GM21786 (cell line): ENCODE measurements at regions not wholly inside any gene's neighbourhood (a gene's known extent, or its start where the extent isn't known, plus 50 kb on each side); places are given as distances from the start of the nearest gene placed in this dataset.

Experiments used
- ATAC-seq: cut with Tn5 transposase; IDR thresholded peaks from one replicate; pipeline ENCODE4 v1.9.1; 2021; ENCODE audit not compliant: unreplicated experiment

DNA sequence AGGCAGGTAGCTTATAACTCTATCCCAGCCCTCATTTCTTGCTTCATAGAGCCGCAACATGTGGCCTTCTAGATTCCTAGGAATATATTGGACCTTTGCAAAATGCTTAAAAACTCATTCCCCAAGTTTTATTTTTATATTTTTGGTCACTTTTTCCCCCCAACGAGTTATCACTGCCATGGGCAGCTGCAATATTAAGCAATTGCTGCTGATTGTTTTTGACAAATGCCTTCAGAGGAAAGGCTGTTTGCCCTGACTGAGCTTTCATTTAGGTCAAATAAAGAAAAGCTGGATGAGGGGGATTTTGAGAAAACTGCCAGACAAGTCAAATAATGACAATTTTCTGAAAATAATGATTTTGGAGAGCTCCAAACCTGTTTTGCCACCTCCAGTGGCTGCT, 976.9 kb upstream of the MBL2 start:
- no peak for ATAC-seq

- ATAC-seq, result no peak
Observed at GRCh38 chr10:53748319-53748718, 975.7 kb upstream of the MBL2 start.

GRCh38 chr10:53744746-53745145, 972.2 kb upstream of the MBL2 start:
- ATAC-seq, result no peak

- no peak for ATAC-seq
Observed at GRCh38 chr10:53744176-53744575, 971.6 kb upstream of the MBL2 start.

GRCh38 chr10:53737132-53737531, 964.5 kb upstream of the MBL2 start:
- ATAC-seq, result no peak

DNA sequence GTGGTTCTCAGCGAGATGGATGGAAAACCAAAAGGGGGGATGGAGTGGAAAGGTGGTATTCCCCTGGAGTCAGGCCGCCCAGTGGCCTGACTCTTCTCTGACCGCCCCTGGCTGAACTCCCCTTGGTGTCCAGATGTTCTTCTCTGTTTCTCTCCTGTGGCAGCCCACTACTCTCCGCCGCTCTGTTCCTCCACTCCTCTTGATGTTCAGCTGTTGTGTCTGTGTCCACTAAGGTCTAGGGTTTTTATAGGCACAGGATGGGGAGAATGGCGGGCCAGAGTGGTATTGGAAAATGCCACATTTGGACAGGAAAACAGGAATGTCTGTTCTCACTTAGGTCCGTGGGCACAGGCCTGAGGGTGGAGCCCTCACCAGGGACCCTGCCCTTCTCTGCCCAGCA, 954.3 kb upstream of the MBL2 start:
- no peak for ATAC-seq

DNA sequence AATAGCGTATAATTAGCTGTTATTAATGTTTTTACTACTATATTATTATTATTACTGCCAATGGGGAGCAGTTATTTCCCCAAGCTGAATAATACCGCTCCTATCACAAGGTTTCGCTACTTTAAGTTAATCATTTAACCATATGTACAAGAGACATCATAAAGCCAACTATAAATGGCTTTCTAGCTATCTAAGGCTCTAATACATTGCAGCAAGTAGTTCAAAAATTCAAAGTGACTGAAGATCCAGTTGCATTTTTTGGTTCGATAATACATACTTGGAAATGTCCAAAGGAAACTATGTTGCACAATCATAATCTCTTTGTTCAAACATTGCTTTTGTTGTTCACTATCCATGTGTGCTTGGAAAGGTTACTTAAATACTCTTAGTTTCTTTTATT, 952.0 kb upstream of the MBL2 start:
- no peak for ATAC-seq

GRCh38 chr10:53719658-53720057, 947.1 kb upstream of the MBL2 start:
- no peak for ATAC-seq

- no peak for ATAC-seq
Observed at GRCh38 chr10:53716156-53716555, 943.6 kb upstream of the MBL2 start.

- no peak for ATAC-seq
Observed at GRCh38 chr10:53713431-53713830, 940.8 kb upstream of the MBL2 start.

DNA sequence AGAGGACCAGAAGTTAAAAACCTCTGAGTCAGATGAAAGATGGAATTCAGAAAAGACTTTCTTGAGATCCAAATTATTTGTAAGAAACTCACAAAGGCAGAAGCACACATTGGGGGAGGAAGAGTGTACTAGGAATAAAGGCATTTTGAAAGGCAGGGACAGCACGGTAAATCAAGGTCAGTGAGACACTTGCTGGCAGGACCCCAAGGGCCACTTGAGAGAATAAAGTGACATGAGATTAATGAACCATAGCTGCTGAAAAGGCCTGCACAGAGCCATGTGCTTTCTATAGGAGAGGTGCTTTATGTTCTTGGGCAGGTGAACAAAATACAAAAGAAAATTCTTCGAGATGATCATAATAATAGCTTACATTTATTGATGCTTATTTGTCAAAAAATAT, 929.9 kb upstream of the MBL2 start:
- ATAC-seq, result no peak

DNA sequence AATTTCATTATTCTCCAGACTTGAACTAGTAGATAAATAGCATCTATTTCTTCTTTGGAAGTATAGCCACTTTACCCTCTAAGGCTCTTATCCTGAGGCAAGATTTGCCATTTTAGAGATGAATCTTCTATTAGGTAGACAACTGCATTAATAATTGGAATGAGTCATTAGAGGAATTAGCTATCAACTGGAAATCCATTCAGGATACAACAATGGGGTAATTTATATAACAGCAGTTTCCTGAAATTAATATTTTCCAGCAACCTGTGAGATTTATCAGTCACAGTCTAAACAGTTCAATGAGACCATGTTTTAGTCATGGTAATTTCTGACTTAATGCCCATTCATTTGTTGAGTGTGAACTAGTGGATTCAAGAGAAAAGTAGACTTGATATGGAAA, 928.6 kb upstream of the MBL2 start:
- no peak for ATAC-seq

DNA sequence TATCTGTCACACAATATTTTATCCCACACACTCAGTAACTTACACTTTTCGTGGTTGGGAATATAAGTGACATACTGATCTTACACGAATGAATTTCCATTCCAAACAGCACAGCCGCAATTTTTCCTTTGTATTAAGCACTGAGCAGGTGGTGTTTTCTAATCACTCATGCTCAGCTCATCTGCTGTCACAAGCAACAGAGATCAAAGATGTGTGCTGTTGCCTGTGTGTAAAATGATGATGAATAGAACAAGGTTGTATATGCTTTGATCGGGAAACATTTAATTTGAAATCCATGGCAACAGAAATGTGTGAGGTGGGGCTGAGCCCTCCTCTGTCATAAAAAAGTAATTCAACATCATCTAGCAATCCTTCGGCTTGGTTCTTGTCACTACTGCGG, 927.7 kb upstream of the MBL2 start:
- ATAC-seq, result no peak

GRCh38 chr10:53699684-53700083, 927.1 kb upstream of the MBL2 start:
- no peak for ATAC-seq

- no peak for ATAC-seq
Observed at GRCh38 chr10:53699231-53699630, 926.6 kb upstream of the MBL2 start.

GRCh38 chr10:53697038-53697437, 924.5 kb upstream of the MBL2 start:
- no peak for ATAC-seq

- ATAC-seq, result no peak
Observed at GRCh38 chr10:53690524-53691240, 918.1 kb upstream of the MBL2 start.

- no peak for ATAC-seq
Observed at GRCh38 chr10:53687800-53688199, 915.2 kb upstream of the MBL2 start.

DNA sequence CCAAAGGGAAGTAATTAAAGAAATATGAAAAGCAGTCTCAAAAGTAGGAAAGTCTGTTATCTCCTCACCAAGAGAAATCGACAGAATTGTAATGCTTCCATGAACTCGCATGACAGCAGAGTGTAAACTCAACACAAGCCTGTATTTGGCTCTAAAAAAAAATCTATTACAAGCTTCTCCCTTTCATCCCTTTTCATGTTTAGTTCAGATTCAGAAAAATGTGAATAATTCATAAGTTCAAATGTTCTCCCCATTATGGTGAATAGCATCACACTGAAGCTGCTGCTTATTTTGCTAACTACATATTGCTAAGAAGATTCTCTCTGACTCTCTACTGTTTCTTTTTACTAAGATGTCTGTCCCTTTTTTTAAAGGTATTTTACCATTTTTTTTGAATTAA, 910.3 kb upstream of the MBL2 start:
- ATAC-seq, result no peak

DNA sequence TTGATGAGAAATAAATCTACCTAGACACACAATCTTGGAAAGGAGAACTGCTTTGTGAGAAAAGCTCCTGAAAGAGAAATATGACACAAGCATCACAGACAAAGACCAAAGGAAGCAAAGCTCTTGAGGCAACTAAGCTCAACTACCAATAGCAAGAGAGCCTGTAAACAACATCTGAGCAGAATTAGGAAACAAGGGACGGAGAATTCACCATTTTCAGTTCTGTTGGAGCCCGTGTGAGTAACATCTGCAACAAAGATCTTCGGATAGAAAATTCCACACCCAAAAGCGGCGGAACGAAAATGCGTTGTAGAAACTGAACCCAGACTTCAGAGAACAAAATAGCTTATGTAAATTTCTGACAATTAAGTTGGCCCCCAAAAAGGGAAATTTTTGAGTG, 909.9 kb upstream of the MBL2 start:
- ATAC-seq, result no peak

GRCh38 chr10:53679666-53680065, 907.1 kb upstream of the MBL2 start:
- ATAC-seq, result no peak

DNA sequence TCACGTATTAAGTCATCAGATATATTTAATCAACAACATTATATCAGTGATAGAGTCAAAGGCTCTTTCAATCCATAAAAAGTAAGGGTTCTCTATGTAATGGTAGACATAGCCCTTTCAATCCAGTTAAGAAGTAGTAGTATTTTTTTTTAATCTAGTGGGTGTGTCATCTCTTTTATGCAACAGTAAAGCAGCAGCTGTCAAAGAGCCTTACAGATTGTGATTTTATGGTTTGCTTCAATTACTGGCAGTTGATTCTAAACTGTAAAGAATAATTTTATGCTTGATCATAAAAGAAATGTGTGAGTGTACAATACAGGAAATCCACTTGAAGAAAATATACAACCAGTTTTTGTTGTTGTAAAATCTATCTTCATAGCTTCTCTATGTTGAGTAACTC, 902.6 kb upstream of the MBL2 start:
- ATAC-seq, result no peak

DNA sequence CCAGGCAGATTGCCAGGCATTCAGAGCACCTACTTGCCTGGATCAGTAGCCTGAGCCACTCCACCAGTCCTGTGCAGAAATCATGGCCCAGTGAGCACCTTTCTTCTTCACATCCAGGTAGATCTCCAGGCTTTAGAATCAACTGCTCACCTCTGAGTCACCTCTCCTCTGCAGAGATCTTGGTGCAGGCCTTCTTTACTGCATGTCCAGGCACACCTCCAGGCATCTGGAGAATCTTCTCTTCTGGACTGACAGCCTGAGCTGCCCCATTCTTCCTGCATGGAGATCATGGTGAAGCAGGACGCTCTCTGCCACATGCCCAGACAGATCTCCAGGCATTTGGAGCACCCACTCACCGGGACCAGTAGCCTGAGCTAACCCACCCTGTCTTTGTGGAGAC, 894.5 kb upstream of the MBL2 start:
- no peak for ATAC-seq
